ENCODE measurements at regions not wholly inside any gene's neighbourhood (a gene's known extent, or its start where the extent isn't known, plus 50 kb on each side); places are given as distances from the start of the nearest gene placed in this dataset.
A peak's percentile ranks its signal among the peaks of the same experiment; 100 is the strongest.
"Not testable (repeated sequence)": the region's sequence is repeated elsewhere in the genome, so short reads cannot be mapped to it uniquely, and the experiment has no call there.

DNA sequence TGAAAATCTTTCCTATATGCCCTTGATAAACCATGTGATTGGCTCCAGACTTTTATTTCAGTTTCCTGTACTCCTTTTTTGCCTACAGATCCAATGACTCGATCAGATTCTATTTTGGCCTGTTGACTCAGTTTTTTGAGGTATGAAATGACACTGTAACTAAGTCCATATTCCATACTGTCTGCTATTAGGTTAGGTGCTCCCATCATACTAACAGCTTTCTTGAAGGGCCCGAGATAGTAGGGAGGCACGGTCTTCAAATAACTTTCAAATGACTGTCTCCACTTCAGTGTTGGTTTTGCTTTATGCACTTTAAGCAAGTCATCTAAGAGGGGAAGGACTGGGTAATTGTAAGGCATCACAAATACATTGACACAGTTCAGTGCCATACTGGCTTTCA is 295.4 kb upstream of the DAB2 start:
- no peak for DNase-seq

DNA sequence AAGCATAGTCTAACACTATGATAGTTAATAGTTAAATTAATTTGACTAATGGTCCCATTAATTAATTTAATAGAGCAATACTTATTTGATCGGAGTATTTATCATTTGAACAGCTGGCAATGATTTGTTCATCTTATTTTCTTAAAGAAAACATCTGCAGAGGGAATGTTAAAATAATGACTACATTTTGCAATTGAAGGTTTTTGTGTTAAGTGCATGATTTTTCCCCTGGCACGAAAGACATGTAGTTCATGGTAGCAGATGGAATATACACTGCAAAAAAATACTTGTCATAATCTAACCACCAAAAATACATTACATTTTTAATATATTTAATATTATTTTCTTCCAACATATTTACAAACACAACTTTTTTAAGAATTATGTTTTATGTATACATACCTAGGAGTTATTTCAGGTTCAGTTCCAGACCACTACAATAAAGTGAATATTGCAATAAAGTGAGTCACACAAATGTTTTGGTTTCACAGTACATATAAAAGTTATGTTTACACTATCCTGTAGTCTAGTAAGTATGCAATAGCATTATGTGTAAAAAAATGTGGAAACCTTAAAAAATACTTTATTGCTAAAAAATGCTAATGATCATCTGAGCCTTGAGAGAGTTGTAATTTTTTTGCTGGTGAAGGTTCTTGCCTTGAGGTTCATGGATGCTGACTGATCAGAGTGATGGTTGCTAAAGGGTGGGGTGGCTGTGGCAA is 292.6 kb upstream of the DAB2 start:
- no peak for DNase-seq

DNA sequence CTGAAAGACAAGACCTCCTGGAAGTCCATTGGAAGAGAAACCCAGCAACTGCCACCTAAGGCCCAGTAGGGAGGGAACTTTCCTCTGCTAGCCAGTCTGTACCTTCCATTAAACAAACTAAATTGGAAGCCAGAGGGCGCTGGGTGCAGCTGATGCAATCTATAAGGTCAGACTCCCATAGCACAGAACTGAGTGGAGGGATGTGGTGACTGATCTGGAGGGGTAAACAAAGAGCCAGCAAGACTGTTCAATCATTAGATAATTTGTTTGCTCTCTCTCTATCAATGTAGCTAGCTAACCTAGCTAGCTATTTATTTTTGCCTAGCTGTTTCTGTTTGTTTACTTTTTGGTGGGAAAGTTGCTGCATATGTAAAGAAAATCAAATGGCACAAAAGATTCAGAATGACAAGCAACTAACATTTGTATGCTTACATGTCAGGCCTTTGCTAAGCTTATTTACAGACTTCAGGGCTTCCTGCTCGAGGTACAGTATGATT is 291.8 kb upstream of the DAB2 start:
- DNase-seq, result peak; percentile 17

DNA sequence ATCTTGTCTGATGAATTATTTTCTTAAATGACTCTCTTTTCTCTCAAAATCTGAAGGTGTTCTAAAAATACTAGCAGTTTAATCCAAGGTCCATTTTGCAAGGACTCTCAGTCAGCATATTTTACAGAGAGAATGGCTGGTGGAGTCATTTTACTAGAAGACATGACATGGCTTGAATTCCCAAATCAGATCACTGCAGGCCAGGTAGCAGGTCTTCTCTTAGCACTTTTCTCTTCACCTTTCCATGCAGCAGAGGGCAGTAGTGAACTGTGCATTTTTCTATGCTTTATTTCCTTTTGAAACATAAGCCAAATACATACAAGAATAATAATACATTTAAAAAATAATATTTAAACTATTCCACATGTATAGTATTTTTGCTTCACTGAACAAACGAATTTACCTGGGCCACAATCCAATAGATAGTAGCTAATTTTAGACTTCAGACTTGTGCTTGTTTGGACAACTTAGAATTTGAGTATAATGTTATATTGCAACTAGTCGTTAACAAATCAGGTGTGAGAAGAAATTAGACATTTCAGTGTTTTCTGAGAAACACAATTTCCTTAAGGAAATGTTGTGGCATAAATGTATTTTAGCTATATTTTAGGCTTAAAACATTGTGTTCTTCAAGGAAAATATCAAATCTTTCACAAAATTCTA is 289.4 kb upstream of the DAB2 start:
- peak; percentile 60 for DNase-seq

DNA sequence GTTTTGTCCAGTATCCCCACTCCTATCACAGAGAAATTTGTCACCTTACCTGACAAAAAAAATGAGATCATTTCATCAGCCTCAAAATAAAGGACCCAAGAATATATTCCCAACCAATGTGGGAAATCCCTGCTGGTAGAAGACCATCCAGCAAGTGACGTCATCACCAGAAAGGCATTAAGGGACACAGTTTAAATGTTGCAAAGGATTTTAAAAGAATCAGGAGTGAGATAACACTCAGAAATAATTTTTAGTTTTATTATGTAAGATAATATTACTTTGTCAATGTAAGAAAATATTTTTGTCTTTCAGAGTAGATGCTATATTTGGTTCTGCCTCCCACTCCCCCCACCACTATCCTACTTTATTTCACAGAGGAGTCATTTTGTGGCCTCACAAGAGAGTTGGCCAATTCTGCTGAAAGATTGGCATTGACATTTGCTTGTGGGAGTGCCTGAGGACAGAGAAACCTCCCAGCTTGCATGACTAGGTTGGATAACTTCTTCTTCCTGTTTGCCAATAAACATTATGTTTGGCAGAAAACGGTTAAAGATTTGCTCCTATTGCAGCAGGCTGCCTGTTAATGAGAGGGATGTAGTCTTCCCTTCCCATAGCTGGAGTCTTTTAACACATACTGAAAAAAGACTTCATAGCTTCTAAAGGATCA is 288.6 kb upstream of the DAB2 start:
- DNase-seq, result no peak

DNA sequence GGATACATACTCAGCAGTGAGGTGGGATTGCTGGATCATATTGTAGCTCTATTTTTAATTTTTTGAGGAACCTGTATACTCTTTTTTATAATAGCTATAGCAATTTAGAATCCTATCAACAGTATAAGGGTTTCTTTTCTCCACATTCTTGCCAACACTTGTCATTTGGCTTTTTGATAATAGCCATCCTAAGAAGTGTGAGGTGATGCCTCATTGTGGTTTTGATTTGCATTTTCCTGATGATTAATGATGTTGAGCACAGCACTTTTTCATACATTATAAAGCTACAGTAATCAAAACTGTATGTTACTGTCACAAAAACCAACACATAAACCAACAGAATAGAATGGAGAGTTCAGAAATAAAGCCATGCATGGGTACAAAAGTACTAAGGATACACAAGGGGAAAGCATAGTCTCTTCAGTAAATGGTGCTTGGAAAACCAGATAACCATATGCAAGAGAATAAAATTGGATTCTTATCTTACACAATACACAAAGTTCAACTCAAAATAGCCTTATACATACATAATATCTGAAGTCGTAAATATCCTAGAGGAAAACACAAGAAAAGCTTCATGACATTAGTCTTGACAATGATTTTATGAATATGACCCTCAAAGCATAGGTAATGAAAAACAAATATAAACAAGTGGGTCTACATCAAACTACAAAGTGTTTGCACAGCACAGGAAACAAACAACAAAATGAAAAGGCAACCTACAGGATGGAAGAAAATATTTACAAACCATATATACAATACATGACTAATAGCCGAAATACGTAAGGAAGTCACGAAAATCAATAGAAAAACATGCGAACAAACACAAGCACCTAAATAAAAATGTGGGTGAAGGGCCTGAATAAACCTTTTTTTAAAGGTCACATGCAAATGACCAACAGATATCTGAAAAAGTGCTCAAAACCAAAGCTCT is 287.8 kb upstream of the DAB2 start:
- no peak for DNase-seq

DNA sequence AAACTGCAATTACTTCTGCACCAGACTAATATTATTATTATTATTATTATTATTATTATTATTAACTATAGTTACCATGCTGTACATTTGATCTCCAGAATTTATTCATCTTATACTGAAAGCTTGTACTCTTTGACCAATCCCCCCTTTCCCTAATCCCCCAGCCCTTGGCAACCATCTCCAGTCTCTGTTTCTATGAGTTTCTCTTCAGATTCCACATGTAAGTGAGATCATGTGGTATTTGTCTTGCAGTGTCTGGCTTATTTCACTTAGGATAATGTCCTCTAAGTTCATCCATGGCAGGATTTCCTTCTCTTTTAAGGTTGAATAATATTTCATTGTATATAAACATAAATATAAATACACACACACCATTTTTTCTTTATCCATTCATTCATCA is 287.0 kb upstream of the DAB2 start:
- DNase-seq, result no peak

DNA sequence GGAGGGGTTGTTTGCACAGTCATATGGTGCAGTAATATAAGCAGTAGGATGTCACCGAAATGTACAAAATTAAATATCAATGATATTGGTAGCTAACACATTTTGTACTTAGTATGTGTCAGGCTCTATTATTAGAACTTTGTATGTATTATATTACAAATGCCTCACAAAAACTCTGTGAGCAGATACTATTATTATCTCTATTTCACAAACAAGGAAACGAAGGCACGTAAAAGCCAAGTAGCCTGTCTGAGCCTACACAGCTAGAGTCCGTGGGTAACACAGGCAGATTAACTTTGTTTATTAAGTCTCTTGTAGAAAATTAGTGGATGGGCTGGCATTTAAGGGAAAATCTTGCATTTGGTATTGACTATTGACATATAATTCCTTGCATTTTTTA is 284.3 kb upstream of the DAB2 start:
- DNase-seq, result no peak

DNA sequence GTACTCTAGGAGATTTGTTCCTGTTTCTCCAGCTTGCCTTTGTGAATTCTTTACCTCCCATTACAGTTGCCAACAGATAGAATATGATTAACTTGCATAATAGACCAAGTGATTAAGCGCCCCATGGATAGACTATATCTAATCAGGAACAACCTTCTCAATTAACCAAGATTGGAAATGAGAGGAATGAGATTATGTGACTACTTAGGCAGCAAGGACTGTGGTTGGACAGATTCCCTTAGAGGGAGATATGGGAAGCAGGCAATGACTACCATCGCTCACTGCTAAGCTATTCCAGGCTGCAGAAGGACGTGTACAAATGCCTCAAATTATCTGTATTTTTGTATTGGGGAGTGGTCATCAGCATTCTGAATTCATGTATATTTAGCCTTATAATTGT is 278.1 kb upstream of the DAB2 start:
- DNase-seq, result no peak

DNA sequence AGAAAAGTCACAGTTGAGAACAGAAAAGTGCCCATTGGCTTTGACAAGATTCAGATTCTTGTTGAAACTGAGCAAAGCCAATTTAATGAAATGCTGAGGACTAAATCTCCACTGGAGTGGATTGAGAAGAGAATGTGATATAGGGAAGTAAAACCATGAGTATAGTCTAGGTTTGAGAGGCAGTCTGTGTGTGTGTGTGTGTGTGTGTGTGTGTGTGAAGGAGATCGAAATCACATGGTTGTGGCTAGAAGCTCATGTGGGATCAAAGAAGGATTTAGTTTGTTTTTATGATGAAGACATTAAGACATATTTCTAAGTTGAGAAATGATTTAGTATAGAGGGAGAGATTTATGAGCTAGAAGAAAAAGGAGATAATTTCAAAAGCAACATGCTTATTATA is 275.7 kb upstream of the DAB2 start:
- DNase-seq, result no peak

DNA sequence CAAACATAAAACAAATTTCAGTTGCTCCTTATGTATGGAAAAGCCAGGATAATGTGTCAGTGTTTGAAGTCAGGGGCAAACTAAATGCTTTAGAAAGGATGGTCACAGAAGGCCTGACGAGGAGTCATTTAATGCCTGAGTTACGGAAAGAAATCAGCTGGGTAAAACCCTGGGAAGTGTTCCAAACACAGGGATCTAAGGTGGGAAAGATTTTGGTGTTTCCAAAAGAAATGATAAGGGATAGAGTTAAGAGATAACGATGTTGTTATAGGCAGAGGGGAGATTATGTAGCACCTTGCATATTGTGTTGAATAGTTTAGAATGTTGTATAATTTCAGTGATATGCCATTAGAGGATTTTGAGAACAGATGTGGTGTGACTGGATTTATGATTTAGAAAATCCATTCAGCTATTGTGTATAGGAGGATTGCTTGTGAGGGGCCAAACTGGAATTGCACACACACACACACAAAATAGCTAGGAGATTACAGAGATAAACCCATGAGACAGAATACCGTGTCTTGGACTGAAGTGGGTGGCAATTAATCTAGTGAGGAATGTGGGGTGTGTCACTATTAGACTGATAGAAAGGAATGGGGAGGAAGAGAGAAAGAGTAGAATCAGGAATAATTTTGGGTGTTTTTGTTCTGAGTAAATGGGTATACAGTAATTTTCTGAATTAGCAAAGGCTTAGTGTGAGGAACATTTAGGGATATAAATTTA is 274.2 kb upstream of the DAB2 start:
- no peak for DNase-seq

DNA sequence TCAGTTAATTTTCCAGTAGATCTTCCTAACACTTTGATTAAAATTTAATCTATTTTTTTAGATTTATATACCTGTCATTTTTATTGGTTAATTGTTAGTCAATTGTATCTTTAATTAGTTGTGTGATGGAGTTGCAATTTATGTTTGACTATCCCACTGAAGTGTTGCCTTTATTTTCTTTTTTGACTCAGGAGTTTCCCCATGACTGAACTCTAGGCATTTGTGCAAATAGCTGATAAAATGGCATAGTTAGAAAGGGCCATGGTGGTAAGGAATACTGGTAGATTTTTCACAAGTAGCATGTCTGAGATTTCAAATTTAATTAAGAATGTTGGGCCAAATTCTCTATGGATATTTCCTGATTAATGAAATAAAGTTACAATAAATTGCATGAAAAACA is 273.1 kb upstream of the DAB2 start:
- no peak for DNase-seq

DNA sequence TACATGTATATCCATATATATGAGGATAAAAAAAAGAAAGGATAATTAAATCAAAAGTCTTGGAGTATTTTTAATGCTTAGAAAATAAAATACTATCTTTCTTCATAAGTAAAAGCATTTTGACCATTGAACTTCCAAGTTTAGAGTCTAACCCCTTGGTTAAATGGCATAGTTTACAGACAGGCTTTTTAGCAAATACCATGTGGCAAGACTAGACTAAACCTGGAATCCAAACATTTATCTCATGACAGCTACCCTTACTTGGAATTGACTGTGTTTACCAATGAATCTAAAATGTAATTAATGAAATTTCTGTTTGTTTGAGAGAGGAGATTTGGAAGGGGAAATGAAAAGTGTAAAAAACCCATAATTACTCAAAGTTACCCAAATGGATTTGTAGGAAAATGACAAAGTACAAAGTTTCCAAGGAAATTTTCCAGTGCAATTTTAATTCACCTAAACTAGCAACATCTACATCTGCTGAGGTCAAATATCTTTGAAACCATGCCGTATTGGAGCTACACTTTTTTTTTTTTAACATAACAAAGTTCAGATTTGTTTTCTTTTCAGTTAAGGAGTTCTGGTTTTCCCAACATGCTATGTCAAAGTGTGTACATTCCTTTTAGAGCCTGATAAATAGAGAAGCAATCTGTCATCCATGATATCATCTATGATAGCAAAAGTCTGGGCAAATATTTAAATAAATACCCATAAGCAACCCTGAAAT is 272.1 kb upstream of the DAB2 start:
- DNase-seq, result no peak

DNA sequence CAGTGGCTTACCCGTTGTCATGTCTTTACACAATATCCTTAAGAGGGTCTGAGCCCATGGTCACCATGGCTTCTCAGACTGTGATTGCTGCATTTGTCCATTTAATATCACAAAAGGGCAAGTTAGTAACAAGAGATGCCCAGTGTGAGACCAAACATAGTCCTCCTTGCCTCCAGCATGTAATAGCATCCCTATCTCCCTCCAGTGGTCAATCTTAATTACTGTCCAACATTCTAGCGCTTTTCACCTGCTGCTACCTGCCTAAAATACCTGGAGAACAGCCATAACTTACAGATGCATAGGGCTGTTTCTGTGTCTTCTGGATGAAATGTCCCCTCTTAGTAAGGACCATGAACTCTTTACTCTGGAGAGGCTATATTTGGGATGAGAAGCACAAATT is 267.2 kb upstream of the DAB2 start:
- no peak for DNase-seq

DNA sequence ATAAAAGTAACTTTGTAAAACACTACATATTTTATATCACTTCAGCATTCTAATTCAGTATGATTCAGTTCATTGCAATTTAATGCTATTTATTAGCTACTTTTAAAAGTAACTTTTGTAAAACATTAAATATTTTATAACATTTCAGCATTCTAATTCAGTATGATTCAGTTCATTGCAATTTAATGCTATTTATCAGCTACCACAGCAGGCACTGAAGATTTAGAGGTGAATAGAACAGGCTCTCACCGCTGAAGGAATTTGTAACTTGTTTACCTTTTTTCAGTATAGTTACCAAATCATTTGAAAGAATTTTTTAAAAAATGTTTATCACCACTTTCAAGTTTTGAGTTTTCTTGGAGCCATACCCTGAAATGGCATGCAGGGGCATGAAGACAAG is 266.4 kb upstream of the DAB2 start:
- DNase-seq, result no peak

DNA sequence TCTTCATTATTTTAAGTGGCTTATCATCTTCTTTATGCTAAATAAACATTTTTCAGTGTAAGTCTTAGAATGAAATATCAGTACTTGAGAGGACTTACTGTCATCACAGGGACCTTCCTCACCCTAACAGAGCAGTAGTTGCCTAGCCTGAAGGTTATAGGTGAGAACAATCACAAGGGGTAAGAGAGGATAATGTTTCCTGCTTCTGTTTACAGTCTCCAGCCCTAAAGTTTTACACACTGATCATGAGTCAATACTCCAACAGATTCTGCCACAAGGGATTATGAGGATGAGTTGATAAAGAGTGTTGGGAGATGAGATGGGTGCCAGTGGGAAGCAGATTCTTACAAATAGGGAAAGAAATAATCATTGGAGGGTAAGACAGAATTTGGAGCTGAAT is 265.1 kb upstream of the DAB2 start:
- DNase-seq, result no peak

DNA sequence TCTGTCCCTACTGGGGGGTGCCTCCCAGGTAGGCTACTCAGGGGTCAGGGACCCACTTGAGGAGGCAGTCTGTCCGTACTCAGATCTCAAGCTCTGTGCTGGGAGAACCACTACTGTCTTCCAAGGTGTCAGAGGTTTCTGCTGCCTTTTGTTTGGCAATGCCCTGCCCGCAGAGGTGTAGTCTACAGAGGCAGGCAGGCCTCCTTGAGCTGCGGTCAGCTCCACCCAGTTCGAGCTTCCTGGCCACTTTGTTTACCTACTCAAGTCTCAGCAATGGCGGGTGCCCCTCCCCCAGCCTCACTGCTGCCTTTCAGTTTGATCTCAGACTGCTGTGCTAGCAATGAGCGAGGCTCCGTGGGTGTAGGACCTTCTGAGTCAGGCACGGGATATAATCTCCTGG is 263.1 kb upstream of the DAB2 start:
- DNase-seq, result not testable (repeated sequence)

DNA sequence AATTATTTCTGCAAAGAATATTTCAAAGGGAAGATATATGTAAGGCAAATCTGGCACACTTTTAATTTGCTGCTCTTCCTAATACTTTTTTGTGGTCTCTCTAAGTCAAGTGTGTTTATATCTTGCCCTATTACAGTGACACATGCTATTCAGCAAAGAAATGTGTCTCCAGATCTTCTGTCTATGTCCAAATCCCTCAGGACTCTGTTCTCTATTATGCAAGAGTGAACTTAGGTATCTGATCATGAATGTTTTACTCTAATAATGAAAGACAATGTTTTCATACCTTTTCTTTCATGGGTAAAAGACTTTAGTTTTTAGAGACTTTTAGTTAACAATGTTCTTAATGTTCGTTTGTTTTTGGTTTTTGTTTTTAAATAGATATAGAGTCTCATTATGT is 255.4 kb upstream of the DAB2 start:
- DNase-seq, result no peak

DNA sequence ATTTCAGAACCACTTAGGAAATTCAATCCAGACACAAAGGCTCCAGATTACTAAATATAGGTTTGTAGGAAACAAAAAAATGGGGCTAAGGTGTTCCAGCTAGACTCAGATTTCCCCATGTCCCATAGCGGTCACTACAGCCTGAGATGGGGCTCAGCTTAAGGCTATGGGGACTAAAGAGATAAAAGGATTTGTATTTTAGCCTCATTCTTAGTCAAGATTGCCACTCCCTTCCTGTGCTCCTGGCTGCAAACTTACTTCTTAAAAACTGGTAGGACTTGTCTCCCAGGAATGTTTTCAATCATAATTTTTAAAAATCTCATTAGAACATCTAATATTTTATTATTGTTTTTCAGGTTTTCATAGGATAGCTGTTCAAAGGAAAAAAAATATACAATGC is 253.8 kb upstream of the DAB2 start:
- DNase-seq, result no peak

DNA sequence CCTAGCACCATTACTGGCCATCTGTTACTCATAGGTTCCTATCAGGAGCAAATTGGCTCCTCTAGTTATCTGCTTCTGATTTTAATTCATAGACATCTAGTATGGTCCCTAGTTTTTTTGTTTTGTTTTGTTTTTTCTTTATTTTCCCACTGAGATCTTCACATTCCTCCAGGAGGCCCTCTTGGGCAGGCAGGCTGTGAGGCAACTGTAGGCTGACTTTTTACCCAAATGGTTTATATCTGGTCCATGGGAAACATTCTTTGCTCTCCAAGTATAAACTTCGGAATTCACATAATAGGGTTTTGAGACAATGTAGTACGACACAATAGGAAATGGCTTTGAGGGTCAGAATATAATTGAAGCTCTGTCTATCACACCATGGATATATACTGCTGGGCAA is 250.9 kb upstream of the DAB2 start:
- no peak for DNase-seq

DNA sequence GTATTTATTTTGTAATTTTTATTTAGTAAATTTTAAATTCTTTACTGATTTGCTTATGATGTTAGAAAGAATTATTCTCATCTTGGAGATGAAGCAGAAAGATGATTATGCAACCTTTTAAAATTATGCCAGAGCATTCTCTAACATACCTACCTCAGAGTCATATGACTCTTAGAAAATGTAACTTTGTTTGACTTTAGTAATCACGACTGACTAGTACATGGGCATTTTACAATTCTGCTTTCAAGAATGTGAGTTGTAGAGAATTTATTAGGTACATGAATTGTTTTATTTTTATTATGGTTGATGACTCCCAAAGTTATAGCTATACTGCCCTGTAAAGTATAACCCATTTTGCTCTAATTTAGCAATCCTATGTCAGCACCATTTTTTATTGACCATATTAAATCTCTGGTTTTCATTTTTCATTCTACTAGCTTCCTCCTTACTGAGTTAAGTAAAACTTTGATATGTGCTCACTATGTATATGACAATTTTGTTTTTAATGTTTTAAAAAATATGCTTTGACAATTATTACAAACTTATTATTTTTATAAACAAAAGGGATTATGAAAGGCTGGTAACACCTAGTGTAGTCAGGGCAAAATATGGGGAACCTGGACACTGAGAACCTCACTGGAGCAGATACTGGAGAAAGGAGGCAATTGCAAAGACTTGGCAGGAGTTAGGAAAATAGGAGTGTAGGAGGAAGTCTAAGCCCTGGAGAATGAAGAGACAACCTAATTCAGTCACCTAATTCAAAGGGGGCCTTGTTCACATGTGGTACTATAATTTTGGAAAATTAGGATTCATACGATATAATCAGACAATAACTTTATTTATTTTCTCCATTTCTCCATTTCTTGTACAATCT is 249.7 kb upstream of the DAB2 start:
- no peak for DNase-seq
